ENCODE measurements at regions not wholly inside any gene's neighbourhood (a gene's known extent, or its start where the extent isn't known, plus 50 kb on each side); places are given as distances from the start of the nearest gene placed in this dataset.
"Not testable (repeated sequence)": the region's sequence is repeated elsewhere in the genome, so short reads cannot be mapped to it uniquely, and the experiment has no call there.

DNA sequence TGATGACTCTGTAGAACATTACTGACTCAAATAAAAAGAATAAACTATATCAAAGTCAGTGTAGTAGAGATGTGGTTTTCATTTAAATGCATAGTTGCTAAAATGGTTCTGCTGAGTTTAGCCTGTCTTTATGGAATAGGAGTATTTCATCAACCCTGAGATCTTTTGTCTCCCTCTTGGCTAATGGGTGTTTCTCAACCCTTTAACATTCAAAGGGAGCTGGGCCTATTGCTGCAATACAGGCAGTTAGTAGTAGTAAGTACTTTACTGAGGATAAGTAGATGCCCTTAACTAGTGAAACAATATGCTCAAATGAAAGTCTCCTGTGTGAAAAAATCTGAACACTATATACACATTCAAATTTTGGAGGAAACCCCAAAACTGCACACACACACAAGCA lies 184.7 kb upstream of the TTC14 start:
- no peak for DNase-seq (ENCODE audit: low read depth)

DNA sequence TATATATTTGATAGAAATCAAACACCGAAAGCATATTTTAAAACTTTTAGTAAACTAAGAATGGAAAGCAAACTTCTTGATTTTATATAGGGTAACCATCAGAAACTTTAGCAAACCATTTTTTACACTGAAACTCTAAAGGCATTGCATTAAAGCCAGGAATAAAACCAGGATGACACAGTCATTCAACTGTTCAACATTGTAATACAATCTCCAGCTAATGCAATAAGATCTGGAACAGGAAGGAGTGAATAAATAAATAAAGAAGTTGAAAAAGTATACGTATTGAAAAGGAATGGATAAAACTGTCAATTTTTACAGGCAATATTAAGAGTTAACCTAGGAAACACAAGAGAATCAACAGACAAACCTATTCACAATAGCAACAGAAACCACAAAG lies 181.9 kb upstream of the TTC14 start:
- no peak for DNase-seq (ENCODE audit: low read depth)

DNA sequence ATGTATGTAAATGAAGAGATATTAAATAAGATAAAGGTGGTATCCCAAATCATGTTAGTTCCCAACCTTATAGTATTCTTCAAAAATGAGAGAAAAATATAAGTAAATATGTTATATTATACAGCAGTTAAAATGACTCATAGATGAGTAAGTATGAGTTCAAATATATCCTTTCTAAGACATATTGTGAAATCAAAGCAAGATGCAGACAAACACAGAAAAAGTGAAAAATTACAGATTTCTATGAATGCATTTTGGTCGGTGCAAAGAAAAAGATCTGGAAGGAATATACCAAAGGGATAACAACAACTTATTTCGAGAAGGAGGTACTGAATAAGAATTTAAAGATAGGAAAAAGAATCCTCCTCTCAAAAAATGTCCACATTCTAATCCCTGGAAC lies 181.2 kb upstream of the TTC14 start:
- no peak for DNase-seq (ENCODE audit: low read depth)

DNA sequence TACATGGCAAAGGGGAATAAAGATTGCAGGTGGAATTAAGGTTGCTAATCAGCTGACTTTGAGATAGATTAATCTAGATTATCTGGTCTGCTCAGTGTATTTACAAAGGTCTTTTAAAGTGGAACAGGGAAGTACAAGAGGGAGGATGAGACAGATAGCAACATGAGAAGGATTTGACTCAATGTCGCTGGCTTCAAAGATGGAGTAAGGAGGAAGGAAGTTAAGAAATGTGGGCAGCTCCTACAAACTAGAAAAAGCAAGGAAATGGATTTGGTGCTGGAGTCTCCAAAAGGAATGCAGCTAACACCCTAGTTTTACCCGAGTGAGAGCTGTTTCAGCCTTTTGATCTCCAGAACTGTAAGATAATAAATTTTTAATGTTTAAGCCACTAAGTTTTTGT lies 180.7 kb upstream of the TTC14 start:
- no peak for DNase-seq (ENCODE audit: low read depth)

DNA sequence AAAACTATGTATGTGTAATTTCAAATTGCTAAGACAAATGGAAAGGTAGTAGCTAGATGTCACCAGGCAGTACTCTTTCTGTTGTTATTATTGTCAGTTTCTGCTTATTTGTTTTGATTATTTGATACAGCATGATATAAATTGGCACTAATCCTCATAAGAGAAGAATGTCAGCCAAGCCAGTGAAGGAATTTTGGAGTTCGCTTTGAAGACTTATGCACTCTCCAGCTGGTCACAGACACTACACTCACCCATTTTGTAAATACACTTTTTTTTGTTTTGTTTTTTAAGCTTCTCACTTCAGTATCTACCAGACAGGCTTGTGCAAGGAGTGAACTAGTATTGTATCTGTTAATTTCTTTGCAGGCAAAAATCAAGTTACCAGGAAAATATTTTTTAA lies 180.2 kb upstream of the TTC14 start:
- DNase-seq (ENCODE audit: low read depth): no peak

DNA sequence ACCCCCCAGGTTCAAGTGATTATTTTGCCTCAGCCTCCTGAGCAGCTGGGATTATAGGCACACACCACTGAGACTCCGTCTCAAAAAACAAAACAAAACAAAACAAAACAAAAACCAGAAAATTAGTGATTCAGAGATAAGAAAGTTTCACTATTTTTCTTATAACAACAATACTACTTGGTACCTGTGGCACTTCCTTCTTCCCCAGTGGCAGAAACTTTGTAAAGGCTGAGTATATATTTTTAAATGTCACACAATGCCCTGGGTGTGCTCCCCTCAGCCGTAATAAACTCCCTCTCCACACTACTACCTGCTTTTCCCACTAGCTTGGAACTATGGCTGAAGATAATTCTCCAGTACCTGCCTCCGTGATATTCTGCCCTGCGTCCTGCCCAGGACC lies 177.7 kb upstream of the TTC14 start:
- not testable (repeated sequence) for DNase-seq (ENCODE audit: low read depth)

DNA sequence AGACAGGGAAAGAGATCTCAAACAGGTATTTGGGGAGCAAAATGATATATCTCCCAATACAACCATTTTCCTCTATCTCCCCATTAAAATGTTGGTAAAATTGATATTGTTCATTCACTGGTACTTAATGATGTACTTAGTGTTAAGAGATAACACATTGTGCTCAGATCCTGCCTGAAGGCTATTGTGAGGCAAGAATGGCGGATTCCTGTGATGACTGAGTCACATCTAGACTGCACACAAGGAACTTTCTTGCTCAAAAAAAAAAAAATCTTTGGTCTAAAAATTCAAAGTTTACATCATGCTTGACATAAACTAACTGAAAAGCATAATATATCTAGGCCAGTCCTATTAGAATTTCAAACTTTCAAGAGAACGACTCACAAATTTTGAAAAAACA lies 171.1 kb upstream of the TTC14 start:
- DNase-seq (ENCODE audit: low read depth): peak; percentile 18

DNA sequence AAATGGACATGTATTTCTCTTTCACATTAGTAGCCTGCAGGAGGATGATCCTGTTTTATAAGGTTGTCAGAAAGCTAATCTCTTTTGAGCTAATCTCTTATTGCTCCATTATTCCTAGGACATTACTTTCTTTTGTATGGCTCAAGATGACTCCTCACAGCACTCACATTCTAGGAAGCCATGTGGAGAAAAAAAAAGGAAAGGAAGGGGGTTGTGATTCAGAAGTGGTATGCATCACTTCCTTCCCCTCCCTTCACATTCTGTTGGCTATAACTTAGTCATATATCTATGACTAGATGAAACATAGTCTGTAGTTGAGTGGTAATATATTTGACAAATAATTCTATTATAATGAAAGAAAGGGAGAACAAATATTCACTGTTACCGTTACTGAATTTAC lies 168.8 kb upstream of the TTC14 start:
- DNase-seq (ENCODE audit: low read depth): peak; percentile 73

DNA sequence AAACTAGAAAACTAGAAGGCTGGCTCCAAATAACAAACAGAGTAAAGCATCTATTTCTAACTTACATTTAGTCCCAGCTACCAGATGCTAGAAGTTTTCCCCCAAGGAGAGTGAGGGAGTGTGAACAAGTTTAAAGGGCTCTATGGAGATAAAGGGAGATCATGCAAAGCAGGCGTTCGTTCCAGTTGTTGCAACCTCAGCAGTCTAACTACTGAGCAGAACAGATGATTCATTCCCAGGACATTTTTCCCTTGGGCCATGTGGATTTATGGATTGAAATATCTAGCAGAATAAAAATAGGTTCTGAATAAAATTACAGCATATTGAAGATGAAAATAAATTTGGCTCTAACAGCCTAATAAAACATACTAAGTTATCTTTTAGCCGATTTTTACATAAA lies 154.8 kb upstream of the TTC14 start:
- DNase-seq (ENCODE audit: low read depth): peak; percentile 57

DNA sequence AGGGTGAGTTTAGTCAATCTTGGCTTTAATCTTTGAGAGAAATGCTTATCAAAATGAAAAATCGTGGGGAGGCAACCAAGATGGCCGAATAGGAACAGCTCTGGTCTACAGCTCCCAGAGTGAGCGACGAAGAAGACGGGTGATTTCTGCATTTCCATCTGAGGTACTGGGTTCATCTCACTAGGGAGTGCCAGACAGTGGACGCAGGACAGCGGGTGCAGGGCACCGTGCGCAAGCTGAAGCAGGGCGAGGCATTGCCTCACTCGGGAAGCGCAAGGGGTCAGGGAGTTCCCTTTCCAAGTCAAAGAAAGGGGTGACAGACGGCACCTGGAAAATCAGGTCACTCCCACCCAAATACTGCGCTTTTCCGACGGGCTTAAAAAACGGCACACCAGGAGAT lies 153.6 kb upstream of the TTC14 start:
- DNase-seq (ENCODE audit: low read depth): not testable (repeated sequence)

DNA sequence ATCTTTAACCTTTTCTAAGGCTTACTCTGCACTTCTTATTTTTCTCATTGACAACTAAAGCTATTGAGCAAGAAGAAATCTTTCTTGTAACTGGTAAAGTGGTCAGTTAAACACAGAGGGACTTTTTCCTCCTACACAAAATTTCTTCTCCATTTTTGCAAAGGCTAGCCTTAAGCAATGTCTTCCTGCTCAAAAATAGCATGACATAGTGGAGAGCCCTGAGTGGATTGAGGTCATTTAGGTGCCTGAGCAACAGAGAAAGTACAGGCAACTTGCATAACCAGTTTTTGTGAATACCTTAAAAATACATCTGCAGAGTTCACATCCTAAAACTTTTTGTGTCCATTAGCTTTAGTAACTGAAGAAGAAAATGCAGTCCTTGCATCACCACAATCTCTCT lies 144.7 kb upstream of the TTC14 start:
- no peak for DNase-seq (ENCODE audit: low read depth)

DNA sequence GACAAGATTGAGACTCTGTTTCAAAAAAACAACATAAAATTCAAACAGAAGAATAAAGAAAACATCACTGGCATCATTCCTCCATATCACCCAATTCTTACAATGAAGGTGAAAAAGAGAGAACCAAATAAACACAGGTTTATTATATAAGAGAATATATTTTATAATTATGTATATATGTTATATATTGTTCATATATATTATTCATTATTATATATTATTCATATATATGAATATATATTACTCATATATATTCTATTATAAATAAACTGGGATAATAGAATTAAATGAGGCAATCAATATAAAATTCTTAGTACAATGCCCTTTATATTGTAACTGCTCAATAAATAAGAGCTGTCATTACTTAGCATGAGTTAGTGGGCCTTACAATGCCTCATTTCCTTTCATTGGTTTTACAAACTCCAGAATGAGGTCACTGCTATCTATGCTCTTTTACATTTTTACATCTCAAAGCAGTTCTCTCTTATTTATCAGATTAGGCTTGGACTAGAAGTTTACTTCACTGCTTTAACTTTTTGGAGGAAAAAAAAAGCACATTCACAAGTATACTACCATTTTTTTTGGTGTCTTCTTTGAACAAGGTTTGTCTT lies 135.5 kb upstream of the TTC14 start:
- DNase-seq (ENCODE audit: low read depth): peak; percentile 8

DNA sequence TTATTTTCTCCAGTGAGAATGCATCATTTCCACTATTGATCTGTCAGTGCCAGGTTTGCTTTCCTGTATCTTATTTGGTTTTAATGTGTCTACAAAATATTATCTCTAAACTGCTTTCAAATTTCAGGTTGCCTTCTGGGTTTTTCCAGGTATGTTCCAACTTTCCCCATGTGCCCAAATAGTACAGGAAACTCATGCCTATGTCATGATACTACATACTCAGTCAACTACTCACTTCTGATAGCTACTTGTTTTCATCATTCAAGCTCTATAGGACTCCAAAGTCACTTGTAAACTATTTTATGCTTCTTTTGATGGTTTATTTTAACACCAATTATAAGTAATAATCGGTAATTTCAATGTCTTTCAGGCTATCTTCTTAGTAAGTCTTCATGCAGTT lies 134.8 kb upstream of the TTC14 start:
- DNase-seq (ENCODE audit: low read depth): no peak

DNA sequence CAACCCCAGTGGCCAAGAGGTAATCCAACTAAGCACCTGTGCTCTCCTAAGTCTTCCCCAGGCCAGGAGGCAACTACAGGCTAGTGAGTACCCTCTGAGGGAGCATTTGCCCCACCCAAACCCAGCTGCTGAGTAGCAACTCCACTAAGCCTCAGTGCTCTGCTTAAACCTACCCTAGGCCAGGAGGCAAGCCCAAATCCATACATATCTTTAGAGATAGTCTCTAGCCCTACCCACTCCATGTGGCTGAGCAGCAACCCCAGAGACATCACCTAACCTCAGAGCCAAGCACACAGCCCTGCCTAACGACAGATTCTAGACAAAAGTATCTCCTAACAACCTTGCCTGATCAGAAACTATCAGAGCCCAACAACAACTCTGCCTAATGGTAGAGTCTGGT lies 132.8 kb upstream of the TTC14 start:
- DNase-seq (ENCODE audit: low read depth): no peak

DNA sequence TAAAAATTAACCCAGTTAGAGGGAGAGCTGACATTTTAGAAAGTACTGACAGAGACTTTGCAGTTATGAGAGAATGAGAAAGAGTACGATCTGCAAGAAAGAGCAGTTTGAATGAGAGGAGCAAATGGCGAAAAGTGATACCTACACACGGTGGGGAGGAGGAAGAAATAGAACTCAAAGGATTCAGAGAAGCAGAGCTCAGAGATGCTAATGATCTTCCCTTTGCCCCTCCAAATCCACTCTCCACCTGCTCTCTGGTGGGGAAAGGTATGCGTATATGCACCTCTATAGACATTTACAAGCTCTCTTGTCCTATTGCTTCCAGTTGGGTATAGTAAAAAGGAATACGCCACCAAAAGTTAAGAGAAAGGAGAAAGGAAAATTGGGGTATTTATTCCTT lies 123.3 kb upstream of the TTC14 start:
- no peak for DNase-seq (ENCODE audit: low read depth)

DNA sequence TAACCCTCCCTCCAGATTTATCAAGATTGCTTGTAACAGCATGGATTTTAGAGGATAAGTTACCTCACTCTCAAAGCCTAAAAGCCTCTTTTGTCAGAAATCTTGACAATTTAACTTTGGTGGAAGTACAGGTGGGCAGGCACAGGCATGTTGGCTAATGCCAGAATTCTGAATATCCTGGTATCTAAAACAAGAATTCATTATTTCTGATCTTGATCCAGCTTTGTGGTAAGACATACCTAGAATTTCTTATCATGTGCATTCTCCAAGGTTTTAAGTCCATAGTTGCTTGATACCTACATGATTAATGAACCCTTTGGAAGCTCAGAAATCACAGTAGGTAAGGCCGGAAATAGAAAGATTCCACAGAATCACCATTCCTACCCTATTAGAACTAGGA lies 109.9 kb upstream of the TTC14 start:
- no peak for DNase-seq (ENCODE audit: low read depth)

DNA sequence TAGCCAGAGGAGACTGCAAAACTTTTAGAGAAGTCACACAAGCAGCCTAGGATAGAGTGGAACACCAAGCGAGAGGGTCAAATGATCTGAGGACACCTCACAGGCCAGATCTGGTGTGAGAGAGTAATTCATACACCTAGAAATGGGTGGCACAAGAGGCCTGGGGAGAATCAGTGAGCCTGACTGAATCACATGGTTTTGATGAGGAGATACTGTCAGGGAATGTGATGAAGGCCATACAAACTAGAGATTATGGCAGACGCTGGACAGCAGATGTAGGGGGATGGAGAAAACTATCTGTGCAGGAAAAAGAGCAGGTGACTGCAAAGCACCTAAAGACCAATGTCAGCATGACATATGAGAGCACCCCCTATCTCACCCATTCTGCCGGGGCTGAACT lies 105.0 kb upstream of the TTC14 start:
- no peak for DNase-seq (ENCODE audit: low read depth)

DNA sequence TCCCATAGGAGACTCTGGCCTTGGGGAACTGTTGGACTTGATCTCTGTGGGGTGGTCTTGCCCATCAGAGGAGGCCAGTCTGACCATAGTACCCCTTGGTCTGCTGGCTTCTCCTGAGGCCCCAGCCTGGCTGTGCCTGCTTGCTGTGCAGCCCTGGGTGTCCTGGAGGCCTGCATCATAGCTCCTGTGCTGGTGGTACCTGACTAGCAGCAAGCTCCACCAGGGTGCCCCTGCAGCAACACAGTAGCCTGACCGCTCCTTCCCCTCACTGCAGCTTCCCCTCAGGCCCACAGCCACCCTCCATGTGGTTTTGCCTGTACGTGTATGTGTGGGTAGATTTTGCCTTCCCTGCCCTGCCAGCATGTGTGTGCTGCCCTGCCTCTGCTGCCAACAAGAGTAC lies 85.6 kb upstream of the TTC14 start:
- DNase-seq (ENCODE audit: low read depth): no peak

DNA sequence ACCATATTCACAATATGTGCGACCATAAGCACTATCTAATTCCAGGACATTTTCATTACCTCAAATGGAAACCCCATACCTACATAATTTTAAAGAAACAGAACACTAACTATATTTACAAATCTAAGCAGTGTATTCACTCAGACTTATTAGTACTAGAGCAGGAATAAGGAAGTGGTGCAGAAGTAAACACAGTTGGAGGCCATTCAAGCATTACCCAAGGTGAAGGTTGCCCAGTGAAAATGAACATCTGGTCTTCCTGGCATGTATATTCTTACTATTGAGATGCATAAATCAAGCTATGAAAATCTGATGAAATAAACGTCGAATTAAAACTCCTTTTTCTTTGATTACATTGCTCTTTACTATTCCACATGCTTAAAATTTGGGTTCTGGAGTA lies 78.9 kb upstream of the TTC14 start:
- no peak for DNase-seq (ENCODE audit: low read depth)

DNA sequence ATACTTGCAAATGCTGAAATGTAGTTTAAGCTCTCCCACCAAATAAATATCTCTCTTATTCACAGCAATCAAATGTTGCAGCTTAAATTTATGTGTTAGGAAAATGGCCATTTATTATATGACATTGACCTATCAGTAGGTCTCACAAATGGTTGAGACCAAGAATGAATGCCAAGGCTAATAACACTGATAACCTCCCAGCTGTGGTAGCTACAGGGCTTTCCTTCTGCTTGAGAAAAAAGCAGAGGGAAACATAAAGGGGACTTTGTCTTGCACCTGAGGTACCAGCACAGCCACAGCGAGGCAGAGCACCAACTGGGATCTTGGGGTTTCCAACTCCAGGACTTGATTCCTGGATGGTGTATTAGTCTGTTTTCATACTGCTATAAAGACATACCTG lies 73.1 kb upstream of the TTC14 start:
- DNase-seq (ENCODE audit: low read depth): no peak

DNA sequence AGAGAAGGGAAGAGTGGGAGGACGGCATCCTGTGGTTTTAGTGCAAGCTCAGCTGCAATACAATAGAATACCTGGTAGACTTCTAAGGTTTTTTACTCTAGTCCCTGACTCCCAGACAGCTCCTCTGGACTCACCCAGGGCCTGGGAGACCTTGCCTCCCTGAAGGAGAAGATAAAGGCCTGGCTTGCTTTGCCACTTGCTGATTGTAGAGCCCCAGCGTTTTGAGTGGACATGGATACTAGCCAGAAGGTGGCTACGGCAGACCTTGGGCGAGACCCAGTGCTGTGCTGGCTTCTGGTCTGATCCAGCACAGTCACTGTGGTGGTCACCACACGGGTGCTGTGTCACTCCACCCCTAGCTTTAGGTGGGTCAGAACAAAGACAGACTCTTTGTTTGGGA lies 72.2 kb upstream of the TTC14 start:
- DNase-seq (ENCODE audit: low read depth): no peak

DNA sequence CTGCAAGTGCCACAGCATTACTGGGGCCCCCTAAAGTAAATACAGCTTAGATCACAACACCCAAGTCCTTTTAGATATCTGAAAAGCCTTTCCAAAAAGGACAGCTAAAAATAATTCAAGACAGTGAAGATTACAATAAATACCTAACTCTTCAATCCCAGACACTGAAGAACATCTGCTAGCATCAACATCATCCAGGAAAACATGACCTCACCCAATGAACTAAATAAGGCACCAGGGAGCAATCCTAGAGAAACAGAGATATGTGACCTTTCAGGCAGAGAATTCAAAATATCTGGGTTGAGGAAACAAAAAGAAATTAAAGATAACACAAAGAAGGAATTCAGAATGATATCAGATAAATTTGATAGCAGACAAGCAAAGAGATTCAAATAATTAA lies 71.7 kb upstream of the TTC14 start:
- DNase-seq (ENCODE audit: low read depth): no peak

DNA sequence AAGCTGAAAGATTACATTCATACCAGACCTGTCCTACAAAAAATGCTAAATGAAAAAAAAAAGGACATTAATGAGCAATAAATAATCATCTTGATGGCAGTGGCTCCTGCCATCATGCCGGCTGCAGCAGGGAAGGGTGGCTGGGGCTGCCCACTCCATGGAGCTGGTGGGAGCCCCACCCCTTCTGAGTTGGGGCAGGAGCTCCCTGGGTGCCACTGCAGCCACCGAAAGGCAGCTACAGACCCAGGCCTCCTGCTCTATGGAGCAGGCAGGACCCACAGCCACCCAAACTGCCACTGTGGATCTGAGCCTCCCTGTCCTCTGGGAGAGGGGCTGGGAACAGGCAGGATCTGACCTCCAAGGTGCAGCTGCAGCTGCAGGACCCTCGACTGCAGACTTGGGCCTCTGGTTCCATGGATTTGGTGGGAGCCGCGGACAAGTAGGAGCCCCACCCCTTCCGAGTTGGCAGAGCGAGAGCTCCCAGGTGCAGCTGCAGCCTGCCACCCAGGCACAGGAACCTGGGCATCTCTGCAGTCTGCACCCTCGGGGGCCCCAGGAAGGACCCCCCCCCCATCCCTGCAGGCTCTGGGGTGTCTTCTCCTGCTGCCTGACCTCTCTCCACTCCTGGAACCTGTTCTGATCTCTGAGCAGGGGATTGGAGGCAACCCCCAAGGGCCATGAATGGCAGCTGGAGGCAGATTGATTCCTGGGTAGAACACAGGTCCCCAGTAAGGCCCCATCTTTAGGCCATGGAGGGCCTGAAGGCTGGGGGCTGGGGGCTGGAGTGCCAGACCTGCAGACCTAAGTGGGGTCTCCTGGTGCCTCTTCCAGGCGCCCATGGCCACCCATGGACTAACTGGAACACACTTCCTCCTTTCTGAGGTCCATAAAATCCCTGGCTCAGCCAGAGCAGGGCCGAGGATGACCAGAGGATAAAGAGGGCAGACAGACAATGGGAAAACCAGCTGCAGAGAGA lies 70.4 kb upstream of the TTC14 start:
- DNase-seq (ENCODE audit: low read depth): no peak

DNA sequence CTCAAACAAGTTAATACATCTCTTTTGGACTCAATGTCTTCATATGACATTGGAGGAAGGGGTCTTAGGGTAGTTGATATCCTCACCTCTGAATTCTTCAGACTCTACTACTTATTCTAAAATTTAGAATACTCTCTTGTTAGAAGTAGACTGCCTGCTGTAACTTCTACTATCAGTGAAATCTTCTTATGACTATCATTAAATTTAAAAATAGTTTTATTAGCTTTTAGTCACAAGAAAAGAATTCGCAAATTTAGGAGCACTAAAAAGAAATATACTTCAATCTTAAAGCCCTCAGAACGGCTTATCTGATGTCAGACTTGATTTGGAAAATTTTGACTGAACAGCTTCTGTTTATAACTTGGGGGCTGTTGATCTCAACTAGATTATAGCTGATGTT lies 67.1 kb upstream of the TTC14 start:
- peak; percentile 42 for DNase-seq (ENCODE audit: low read depth)

Measured in M059J (cell line).